Kasumi-1 (cell line): ENCODE measurements at regions not wholly inside any gene's neighbourhood (a gene's known extent, or its start where the extent isn't known, plus 50 kb on each side); places are given as distances from the start of the nearest gene placed in this dataset.

ENCODE experiments used
- DNase-seq, 2 experiments: peaks; one replicate each; lab custom pipeline; 2025; lab: John Stamatoyannopoulos, UW

DNA sequence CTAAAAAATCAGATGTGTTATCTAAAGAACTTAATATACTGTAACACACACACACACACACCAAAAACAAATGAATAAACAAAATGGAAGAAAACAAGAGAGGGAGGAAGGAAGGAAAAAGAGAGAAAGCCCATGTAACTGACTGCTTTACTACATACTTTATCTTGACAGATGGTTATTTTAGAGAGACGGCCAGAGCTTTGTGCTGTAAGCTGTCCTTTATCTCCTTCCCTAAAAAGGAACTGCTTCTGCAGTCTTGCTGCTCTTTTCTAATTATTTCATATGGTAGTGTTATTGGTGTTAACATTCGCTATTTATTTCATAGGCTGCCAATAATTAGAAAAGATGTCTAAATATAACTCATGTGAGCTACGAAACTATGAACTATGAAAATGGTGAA, 1384.6 kb downstream of the MRPL39 start:
- DNase-seq = no peak

DNA sequence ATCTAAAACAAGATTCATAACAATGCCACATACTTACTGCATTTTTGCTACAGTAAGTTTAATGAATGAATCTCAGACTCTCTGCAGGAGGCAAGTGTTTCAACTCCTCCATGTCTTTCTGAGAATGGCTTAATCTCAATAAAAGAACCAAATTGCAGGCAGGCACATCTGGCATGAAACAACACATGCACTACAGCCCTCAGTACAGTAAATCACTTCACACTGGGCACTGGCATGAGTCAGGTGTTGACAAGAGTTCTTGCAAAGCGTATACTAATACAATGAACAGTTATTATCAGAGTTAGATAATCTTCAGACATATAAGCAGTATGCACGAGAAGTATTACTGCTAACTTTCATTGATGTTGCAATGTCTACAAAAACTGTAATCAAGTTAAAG, 1386.8 kb downstream of the MRPL39 start:
- no peak for DNase-seq

DNA sequence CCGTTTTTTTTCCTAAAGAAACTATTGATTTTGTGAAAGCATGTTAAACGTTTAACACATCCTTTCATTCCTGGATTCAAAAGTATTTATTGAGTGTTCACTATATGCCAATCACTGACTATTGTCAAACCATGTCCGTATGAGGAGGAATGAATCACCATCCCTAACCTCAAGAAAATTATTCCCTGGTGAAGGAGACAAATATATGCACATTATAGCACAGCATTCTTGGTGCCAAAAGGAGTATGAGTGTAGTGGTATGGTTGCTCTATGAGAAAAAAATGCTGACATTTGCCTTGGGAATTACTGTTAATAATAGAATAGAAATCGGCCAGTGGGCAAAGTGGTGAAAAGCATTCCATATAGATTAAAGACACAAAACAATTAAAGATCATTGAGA, 1390.1 kb downstream of the MRPL39 start:
- no peak for DNase-seq

DNA sequence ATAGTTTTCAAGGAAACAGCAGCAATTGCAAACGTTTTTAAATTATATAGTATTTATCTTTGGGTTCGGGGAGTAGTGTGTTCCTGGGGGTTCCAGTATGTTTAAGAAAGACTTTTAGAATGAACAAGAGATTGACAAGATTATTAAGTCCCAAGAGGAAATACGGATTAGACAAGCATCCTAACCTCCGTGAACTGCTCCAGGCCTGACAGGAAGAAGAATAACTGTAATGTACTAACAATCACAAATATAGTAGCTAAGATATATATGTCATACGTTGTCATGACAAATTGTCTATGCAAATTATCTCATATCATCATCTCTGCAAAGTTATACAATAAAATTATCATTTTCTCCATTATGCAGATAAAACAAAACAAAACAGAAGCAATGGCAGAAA, 1397.2 kb downstream of the MRPL39 start:
- no peak for DNase-seq

DNA sequence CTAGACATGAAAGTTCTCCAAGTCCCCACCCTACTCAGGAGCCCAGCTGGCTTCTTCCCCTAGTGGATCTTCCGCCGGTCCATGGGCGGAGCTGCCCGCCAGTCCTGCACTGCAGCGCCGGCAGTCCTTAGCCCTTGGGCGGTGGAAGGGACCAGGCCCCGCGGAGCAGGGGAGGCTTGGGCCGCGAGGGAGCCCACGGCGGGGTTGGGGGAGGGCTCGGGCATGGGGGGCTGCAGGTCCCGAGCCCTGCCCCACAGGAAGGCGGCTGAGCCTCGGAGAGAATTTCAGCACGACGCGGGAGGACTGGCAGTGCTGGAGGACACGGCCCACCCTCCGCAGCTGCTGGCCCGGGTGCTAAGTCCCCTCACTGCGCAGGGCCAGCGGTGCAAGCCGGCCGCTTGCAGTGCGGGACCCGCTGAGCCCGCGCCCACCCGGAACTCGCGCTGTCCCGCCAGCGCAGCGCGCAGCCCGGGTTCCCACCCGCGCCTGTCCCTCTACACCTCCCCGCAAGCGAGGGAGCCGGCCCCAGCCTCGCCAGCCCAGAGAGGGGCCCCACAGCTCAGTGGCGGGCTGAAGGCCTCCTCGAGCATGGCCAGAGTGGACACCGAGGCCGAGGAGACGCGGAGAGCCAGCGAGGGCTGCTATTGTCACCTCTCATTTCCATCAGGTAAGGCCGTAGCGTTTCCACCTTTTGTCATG, 1398.6 kb downstream of the MRPL39 start:
- no peak for DNase-seq

DNA sequence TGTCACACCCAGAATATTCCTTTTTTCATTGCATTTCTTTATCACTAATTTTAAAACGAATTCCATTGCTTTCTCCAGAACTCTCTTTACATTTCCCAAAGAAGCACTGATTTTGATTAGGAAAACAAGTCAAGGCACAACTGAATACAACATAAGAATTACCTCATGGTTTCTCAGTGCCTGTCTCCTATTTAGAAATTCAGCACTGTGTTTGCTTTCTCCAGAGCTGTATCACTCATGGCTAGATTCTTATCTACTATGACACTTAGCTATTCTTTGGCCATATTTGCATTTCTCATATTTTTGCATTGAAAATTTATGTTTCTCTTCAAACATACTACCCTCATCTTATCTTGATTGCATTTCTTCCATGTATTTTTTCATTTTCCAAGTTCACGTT, 1402.0 kb downstream of the MRPL39 start:
- no peak for DNase-seq

DNA sequence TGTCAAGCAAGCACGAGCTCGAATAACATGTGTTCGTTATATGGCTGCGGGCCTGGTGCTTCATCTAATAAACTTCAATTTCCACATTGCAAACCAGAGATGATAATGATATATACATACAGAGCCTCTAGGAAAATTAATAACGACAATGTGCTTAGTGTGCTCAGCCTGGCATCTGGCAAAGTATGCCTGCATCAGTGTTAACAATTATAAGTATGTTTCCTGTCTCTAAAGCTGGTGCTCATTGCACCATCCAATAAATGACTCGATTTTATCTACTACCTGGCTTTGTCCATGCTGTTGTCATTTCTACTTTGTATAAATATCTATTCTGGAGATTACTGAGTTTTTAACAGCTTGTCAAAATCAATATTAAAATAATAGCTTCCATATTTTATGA, 1402.6 kb downstream of the MRPL39 start:
- DNase-seq = no peak

DNA sequence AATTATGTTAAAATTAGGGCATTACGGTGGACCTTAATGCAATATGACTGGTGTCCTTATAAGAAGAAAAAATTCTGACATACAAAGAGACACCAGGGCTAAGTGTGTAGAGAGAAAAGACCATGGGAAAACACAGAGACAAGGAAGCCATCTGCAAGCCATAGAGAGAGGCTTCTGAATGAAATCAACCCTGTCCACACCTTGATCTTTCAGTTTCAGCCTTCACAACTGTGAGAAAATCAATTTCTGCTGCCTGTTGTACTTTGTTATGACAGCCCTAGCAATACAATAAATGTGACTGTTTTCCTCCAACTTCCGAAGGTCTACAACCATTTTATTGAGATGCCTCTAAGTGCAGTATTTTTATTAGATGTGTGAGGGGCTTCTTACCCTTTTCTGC, 1407.2 kb downstream of the MRPL39 start:
- DNase-seq = no peak

DNA sequence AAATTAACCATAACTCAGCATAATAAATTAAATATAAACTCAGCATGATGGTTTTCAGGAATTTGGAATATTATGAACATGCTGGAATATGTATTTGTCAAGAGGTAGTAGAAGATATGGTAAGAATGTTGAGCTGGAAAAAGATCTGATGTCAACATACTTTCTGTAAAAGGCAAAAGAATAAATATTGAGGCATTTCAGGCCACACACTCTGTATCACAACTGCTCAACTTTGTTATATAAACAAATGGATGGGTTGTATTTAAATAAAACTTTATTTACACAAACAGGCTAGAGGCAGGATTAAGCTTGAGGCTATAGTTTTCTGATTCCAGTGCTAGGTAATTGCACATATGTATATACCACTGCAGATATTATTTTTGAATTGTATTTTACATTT, 1409.4 kb downstream of the MRPL39 start:
- DNase-seq = no peak

DNA sequence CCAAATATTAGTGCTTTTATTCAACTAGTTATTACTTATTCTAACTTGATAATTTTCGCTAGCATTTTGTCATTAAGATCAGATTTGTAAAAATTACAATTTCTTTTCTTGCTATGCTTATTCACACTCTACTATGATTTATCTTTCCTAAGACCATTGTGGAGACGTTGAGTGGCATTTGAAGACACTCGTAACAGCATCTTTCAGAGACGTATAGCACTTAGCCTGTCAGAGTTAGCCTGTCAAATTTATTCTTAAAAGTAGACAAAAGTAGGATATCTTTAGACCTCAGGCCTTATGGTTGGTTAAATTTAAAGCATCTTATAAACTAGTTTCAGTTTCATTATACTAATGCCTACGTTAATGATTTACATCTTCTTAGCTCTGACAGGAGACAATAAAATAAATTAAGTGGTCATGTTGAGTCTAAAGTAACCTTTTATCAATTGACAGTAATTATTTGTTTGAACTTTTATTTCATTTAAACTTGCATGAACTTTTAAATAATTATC, 1410.1 kb downstream of the MRPL39 start:
- no peak for DNase-seq

DNA sequence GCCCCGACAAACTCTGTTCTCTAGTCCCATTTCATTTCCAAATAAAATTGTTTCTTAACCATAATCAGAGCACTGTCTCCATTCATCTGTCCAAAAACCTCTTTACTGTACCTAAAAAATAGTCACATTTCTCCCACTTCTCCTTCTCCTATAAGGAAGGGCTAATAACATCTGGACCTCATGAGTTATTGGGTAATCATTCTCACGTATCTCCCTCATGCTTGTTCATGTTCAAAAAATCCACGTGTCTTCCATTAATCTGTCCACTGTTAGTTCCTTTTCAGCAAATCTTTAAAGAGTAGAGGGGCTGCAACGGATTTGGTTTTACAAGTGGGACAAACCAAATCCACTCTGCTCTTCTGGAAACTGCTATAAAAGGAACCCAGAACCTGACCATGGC, 1418.8 kb downstream of the MRPL39 start:
- DNase-seq = no peak

DNA sequence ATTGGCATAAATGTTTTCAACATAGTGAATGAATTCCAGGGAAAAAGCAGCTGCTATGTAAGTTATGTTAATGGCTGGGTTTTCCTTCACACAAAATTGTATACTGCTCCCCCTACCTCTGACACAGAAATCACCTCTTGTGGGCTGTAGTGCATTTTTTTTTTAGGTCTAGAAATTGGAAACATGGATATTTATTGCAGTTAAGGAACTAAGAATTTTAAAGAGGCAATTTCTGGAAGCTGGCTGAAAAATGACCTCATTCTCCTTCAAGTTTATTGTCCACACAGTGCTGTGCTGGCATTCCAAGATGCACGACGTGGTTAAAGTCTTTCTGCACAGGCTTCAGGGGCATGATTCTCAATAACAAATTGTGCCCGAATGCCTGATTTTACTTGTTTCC, 1424.2 kb downstream of the MRPL39 start:
- DNase-seq = no peak

DNA sequence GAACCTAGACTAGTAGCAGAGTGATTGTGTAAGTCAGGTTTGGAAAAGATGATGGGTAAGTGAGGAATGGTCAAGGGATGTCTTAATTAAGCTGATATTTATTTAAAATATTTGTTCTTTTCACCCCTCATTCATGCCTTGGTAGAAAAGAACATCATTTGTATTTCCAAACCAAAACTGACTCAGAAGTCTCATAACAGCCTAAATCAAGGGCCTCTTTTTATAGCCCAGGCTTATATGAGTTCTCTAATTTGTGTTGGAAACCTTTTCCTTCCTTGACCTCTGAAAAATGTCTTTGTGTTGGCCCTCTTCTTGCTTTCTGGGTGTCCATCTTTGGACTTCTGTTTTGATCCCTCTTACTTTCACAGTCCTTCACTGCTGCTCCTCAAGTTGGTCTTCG, 1428.2 kb downstream of the MRPL39 start:
- no peak for DNase-seq

DNA sequence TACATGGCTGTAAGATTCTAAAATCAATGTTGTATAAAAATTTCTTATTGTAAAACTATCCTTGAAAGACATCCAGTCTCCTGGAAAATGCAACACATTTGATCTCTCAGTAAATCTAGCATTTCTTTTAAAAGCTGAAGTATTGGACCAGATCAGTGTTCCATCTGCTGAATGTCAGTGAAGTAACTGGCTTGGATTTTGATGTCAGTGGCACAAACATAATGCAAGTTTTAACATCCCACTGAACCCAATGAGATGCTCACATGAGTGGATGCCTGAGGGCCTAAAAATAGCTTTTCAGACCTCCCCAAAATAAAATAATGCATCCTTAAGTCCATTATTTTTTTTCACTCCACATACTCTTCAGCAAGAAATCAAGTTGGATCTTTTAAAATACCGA, 1432.2 kb downstream of the MRPL39 start:
- no peak for DNase-seq

DNA sequence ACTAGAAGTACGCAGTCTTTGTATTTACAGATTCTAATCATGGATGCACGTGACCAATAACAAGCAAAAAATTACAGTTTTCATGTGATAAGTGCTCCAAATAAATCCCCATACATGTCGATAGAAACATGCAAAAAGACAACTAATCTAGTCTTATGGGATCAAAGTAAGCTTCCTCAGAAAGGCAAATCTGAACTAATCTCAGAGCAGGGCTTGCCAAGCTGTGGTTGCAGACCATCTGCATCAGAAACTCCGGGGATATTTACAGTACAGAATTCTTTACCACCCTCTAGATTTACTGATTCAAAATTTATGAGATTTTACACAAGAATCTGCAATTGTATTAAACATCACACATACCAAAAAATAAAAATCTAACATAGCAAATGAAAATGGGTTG, 1435.5 kb downstream of the MRPL39 start:
- DNase-seq = no peak

DNA sequence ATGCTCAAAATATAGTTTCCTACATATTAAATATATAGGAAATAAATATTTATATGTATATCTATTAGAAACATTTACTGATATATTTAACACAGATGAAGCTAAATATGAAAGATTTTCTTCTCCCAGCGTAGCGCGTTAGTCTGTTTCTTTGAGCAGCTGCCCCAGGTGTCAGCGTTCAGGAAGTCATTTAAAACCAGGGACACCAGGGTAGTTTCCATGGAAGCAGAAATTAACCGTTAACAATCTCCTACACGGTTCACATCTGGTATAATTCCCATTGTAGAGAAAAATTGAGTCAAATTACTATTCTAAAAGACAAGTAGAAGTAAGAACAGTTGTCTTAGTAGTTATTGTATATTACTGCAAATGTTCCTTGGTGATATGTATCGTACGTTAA, 1443.7 kb downstream of the MRPL39 start:
- DNase-seq = no peak

DNA sequence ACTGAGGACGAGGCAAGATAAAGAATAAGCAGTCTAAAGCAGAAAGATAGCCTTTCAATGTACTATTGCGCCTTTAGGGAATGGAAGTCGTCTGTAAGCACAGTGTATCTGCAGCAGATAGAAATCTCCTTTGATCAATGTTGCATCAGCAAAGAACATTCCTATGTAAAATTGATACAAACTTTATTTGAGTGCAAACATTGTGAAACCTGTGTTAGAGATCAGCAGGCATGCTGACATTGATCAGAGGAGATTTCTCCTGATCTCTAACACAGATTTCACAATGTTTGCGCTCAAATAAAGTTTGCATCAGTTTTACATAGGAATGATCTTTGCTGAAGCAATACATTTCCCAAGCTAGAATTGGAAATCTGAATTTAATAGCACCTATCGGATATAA, 1446.8 kb downstream of the MRPL39 start:
- no peak for DNase-seq

DNA sequence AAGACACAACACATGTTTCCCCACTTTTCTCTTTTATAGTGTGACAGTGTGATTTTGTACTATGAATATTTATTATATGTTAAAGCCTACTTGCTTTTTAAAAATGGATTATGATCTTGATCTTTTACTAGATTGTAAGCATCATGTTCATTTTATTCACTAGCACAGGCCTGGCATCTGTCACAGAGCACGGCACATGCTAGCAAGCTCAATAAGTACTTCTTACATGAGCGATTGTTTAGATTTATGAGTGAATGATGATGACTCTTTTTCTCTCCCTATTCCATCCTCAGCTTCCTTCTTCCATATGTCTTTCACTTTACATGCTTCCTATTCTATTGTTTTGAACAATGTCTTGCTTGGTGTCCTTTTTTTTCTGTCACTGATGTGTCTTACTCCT, 1454.1 kb downstream of the MRPL39 start:
- DNase-seq = no peak

DNA sequence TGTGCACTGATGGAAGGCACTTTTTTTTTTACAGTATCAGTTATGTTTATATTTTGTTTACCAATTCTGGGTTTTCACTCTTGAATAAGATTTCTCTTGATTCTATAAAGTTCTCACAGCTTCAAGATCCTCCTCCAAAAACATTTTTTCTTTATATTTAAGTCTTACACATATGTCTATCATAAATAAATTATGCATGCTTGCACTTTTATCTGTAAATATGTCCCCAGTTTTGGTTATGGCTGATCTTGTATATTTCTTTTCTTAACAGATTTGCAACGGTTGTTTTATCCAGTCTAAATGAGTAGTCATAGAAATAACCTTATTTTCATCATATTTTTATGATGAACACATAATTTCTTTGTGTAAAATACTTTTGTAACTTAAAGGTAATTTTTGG, 1456.5 kb downstream of the MRPL39 start:
- no peak for DNase-seq

DNA sequence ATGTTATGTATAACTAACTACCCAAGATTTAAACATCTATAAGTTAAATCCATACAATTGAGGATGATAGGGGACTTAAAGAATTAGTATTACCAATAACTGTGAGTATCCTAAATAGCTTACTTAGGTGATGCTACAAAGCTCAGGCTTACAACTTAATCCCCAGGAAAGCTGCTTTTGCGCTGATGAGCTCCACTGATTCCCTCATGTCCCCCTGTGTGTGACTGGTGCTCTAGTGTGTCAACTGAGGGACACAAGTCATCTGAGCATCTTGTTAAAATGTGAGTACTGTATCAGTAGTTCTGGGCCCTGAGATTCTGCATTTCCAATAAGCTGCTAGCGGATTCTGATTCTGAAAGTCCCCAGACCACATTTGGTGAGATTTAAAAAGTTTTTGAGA, 1458.8 kb downstream of the MRPL39 start:
- DNase-seq = no peak

DNA sequence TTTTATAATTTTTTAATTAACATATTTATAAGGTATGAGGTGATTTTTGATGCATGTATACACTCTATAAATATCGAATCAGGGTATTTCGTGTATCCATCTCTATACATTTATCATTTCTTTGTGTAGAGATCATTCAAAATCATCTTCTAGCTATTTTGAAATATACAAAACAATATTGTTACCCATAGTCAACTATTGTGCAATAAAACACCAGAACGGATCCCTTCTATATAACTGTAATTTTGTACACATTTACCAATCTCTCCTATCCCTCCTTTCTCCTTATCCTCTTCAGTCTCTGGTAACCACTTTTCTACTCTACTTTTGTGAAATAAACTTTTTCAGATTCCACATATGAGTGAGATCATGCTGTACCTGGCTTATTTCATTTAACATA, 1459.6 kb downstream of the MRPL39 start:
- DNase-seq = no peak

DNA sequence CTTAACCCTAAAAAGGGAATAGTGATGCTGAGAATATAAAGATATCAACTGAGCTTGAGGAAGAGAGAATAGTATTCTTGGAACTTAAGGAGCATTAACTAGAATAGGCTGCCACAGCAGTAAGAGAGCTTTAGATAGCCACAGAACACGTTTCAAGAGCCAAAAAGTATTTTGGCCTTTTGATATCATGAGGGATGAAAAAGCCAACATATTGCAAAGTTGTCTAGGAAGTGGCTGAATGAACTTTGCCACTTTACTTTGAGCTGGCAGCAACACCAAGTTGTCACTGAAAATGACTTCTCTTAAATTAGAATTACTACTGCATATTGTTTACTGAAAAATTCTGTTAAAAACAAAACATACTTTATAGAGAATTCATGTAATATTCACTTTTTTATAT, 1476.2 kb downstream of the MRPL39 start:
- no peak for DNase-seq

DNA sequence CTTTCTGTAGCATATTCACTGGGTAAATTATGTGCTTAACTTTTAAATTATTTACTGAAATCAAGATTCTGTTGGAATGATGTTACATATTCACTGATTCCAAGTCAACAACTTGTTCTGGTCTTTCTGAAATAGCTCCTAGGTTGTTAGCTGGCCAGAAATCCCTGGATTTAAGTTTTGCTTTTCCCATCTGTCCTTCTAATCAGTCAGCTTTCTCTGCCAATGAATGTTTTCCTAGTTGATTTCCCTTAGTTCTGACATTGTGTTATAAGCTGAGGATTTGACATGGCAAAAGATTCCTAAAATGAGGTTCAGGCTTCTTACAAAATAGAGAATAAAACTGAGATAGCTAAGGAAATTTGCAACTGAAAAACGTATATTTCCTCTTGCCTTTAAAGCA, 1479.6 kb downstream of the MRPL39 start:
- DNase-seq = no peak

DNA sequence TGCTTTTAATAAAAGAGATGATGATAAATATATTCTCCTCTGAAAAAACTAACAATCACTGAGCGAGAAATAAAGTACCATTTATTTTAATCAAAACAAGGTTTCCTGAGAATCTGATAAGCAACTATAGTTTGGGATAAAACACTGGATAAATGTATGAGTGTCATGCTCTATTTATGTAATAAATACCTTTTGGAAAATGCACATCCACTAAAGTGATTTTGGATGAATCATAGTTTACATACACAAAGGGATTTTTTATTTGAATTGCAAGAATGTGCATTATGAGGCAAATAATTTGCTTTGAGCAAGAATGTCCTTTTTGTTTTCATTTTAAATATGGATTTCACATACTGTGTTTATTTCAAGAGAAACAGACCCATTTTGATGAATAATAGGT, 1483.5 kb downstream of the MRPL39 start:
- no peak for DNase-seq
